GM12891 (cell line): ENCODE measurements at regions not wholly inside any gene's neighbourhood (a gene's known extent, or its start where the extent isn't known, plus 50 kb on each side); places are given as distances from the start of the nearest gene placed in this dataset.
"Not testable (repeated sequence)": the region's sequence is repeated elsewhere in the genome, so short reads cannot be mapped to it uniquely, and the experiment has no call there.

Experiments used
- DNase-seq: peaks from one replicate; pipeline ENCODE4 v3.0.0; 2011; ENCODE audit warnings: low spot score; ENCODE audit not compliant: insufficient read length
- FAIRE-seq: peaks from 2 replicates; lab custom pipeline; 2011; peaks lifted over from hg19 to GRCh38; lab: Jason Lieb, UNC

DNA sequence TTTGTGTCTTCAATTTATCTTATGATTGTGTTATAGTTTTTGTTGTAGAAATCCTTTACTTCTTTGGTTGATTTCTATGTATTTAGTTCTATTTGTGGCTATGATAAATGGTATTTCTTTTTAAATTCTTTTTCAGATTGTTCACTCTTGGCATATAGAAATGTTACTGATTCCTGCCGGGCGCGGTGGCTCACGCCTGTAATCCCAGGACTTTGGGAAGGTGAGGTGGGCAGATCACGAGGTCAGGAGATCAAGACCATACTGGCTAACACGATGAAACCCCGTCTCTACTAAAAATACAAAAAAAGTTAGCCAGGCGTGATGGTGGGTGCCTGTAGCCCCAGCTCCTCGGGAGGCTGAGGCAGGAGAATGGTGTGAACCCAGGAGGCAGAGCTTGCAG lies 158.6 kb upstream of the TPTE start:
- not testable (repeated sequence) for DNase-seq, FAIRE-seq

- not testable (repeated sequence) for FAIRE-seq, DNase-seq
Observed at GRCh38 chr21:10363321-10363720, 158.1 kb upstream of the TPTE start.

GRCh38 chr21:10366210-10366609 lies 155.2 kb upstream of the TPTE start:
- FAIRE-seq, DNase-seq: not testable (repeated sequence)

GRCh38 chr21:10367586-10367985 lies 153.8 kb upstream of the TPTE start:
- not testable (repeated sequence) for DNase-seq, FAIRE-seq

GRCh38 chr21:10368323-10368798 lies 153.0 kb upstream of the TPTE start:
- DNase-seq = not testable (repeated sequence)

GRCh38 chr21:10369289-10369688 lies 152.1 kb upstream of the TPTE start:
- not testable (repeated sequence) for FAIRE-seq, DNase-seq

More at GRCh38 chr21:10368323-10368798, 153.0 kb upstream of the TPTE start:
- not testable (repeated sequence) for FAIRE-seq

DNA sequence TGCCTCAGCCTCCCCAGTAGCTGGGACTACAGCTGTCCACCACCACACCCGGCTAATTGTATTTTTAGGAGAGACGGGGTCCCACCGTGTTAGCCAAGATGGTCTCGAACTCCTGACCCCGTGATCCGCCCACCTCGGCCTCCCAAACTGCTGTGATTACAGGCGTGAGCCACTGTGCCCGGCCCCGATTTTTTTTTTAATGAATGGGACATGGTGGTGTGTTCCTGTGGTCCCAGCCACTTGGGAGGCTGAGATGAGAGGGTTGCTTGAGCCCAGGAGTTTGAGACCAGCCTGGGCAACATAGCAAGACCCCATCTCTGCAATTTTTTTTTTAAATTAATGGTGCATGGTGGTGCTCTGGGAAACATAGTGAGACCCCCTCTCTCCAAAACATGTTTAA lies 143.6 kb upstream of the TPTE start:
- not testable (repeated sequence) for FAIRE-seq

GRCh38 chr21:10379816-10380215 lies 141.6 kb upstream of the TPTE start:
- not testable (repeated sequence) for FAIRE-seq, DNase-seq

More for the DNA sequence above, 143.6 kb upstream of the TPTE start:
- DNase-seq = not testable (repeated sequence)

DNA sequence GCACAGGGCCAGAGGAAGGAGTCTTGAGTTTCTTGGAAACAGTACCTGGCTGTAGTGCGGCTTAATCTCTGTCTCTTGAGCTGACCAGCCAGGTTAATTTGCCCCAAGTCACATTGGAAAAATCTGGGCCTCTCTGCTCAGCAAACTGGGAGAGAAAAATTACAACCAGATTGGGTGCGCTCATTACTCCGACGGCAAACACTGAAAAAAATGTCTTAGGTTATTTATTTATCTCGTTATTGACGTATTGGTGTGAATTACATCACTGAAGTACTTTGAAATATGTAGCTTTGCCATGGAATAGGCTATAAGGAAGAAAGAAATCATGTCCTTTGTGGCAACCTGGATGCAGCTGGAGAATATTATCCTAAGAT lies 139.7 kb upstream of the TPTE start:
- not testable (repeated sequence) for FAIRE-seq, DNase-seq

- FAIRE-seq, DNase-seq: not testable (repeated sequence)
Observed at GRCh38 chr21:10382135-10382534, 139.2 kb upstream of the TPTE start.

DNA sequence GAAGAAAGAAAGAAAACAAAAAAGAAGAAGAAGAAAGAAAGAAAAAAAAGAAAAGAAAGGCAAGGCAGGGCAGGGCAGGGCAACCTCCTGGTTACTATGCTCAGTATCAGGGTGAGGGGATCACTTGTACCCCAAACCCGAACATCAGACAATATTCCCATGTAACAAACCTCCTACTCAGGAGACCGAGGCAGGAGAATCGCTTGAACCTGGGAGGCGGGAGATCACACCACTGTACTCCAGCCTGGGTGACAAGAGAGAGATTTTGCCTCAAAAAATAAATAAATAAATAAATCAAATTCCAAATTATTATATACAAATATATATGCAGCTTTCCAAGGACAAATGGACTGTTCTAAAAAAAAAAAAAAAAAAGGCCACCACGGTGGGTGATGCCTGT lies 138.8 kb upstream of the TPTE start:
- not testable (repeated sequence) for DNase-seq, FAIRE-seq

DNA sequence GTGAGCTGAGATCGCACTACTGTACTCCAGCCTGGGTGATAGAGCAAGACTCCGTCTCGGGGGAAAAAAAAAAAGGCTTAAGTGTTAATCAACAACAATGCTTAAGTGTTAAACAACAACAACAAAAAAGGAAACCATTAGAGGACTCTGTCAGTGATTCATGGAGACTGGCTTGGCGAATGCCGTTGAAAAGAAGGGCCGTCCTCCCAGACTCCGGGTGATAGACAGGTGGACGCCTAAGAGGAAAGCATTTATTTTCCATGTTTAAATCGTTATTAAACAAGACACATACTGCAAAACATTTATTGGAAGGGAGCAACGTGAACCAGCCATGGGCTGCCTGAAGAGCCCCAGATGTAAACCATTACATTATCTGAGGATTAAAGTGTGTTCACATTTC lies 137.8 kb upstream of the TPTE start:
- DNase-seq, FAIRE-seq: not testable (repeated sequence)

- not testable (repeated sequence) for DNase-seq, FAIRE-seq
Observed at GRCh38 chr21:10384304-10384861, 137.0 kb upstream of the TPTE start.

- FAIRE-seq = not testable (repeated sequence)
Observed at GRCh38 chr21:10385202-10385601, 136.2 kb upstream of the TPTE start.

GRCh38 chr21:10385898-10386527 lies 135.4 kb upstream of the TPTE start:
- not testable (repeated sequence) for FAIRE-seq, DNase-seq

More at GRCh38 chr21:10385202-10385601, 136.2 kb upstream of the TPTE start:
- DNase-seq = not testable (repeated sequence)

DNA sequence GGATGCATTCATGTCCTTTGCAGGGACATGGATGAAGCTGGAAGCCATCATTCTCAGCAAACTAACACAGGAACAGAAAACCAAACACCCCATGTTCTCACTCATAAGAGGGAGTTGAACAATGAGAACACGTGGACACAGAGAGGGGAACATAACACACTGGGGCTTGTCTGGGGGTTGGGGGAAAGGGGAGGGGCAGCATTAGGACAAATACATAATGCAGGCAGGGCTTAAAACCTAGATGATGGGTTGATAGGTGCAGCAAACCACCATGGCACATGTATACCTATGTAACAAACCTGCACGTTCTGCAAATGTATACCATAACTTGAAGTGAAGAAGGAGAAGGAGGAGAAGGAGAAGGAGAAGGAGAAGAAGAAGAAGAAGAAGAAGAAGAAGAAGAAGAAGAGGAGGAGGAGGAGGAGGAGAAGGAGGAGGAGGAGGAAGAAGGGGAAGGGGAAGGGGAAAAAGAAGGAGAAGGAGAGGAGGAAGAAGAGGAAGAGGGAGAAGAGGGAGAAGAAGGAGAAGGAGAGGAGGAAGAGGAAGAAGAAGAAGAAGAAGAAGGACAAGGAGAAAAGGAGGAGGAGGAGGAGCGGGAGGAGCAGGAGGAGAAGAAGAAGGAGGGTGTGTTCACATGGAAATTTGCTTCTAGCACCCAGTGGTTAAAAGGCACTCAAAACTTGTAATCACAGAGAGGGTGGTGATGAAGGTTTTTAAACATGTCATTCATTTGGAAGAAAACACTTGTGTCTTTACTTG lies 133.5 kb upstream of the TPTE start:
- FAIRE-seq, DNase-seq: not testable (repeated sequence)

- not testable (repeated sequence) for FAIRE-seq, DNase-seq
Observed at GRCh38 chr21:10388625-10389024, 132.8 kb upstream of the TPTE start.

GRCh38 chr21:10392301-10392700 lies 129.1 kb upstream of the TPTE start:
- FAIRE-seq, DNase-seq: not testable (repeated sequence)

DNA sequence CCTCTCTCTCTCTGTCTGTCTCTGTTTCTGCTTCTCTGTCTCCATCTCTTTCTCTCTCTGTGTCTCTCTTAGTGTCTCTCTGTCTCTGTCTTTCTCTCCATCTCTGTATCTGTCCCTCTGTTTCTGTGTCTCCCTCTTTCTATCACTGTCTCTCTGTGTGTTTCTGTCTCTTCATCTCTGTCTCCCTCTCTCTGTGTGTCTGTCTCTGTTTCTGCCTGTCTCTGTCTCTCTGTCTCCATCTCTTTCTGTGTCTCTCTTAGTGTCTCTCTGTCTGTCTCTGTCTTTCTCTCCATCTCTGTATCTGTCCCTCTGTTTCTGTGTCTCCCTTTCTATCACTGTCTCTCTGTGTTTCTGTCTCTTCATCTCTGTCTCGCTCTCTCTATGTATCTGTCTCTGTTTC lies 125.4 kb upstream of the TPTE start:
- not testable (repeated sequence) for FAIRE-seq, DNase-seq

DNA sequence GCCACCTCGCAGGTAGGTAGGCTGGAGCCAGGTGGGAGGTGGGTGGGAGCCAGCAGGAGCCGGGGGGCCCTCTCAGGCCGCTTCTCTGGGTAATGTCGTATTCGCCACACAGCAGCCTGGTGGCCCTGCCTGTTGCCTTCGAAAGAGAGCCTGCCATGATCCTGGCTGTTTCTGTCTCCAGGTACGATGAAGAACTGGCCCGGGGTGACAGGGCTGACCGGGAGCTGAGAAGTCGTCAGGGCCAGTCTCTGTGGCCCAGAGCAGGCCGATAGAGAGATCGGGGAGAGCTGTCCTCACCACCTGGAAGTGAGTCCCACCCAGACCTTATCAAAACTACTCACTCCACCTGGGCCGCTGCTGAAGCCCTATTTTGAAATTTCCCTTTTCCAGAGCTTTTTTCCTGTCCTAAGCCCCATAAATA lies 123.9 kb upstream of the TPTE start:
- DNase-seq, FAIRE-seq: not testable (repeated sequence)
